T-helper 1 cell (primary cell): ENCODE measurements at regions not wholly inside any gene's neighbourhood (a gene's known extent, or its start where the extent isn't known, plus 50 kb on each side); places are given as distances from the start of the nearest gene placed in this dataset.
"Not testable (repeated sequence)": the region's sequence is repeated elsewhere in the genome, so short reads cannot be mapped to it uniquely, and the experiment has no call there.

Experiments used
- DNase-seq, 5 donors: peaks; one replicate each; pipeline ENCODE4 v3.0.0-alpha.2; 2012 to 2020

DNA sequence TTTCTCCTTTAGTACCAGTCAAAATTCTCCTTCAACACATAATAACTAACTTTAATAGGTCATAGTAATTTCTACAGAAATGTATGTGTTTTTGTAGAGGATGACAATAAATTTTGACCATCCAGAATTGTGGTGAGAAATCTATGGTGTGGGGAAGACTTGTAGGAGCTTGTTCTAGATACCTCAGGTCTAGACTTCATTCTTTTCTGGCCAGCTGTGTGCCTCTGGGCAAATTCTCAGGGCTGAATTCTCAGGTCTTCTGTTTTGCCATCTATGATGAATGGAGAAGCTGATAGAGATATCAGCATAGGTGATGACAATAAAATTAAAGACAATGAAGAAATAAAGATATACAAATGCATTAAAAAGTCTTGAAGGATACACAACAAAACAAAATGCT lies 298.6 kb upstream of the MEF2C start:
- no peak for DNase-seq

- DNase-seq, result no peak
Observed at GRCh38 chr5:89179731-89180130, 296.7 kb upstream of the MEF2C start.

- DNase-seq, result no peak
Observed at GRCh38 chr5:89178541-89178940, 295.6 kb upstream of the MEF2C start.

- DNase-seq, result no peak
Observed at GRCh38 chr5:89173528-89173927, 290.5 kb upstream of the MEF2C start.

DNA sequence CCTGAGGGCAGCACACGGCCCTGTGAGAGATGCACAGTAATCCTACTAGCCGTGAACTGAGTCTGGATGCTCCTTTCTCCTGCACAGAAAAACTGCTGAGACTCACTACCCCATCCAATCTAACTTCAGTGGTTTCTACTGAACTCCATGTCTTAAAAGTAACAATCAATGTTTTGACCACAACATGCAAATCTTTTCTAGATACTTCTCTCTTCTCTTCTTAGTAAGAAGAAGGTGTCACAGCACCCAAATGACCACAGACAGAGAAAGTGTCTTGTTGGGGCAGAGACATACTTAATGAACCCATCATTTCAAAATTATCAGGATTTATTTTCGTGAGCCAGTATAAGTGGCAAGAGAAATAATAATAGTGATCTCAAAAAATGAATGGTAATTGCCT lies 285.8 kb upstream of the MEF2C start:
- DNase-seq, result no peak

DNA sequence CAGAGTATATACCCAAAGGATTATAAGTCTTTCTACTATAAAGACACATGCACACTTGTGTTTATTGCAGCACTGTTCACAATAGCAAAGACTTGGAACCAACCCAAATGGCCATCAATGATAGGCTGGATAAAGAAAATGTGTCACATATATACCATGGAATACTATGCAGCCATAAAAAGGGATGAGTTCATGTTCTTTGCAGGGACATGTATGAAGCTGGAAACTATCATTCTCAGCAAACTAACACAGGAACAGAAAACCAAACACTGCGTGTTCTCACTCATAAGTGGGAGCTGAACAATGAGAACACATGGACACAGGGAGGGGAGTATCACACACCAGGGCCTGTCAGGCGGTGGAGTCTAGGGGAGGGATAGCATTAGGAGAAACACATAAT lies 281.7 kb upstream of the MEF2C start:
- not testable (repeated sequence) for DNase-seq

DNA sequence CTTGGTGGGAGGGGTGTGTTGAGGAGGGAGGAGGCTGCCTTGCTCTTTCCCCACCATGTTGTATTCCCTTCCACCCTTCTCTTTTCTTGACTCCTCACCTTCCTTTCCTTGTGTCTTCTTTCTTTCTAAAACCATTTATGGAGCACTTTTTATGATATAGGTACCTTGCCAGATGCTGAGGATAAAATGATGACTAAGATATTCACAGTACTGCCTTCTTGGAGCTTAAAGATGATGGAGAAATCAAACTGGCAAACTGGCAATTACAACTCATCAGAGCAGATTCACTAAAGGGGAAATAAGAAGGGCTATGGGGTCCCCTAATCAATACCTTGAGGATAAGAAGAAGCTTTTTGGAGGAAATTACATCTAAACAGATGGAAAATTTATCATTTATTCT lies 273.2 kb upstream of the MEF2C start:
- no peak for DNase-seq

DNA sequence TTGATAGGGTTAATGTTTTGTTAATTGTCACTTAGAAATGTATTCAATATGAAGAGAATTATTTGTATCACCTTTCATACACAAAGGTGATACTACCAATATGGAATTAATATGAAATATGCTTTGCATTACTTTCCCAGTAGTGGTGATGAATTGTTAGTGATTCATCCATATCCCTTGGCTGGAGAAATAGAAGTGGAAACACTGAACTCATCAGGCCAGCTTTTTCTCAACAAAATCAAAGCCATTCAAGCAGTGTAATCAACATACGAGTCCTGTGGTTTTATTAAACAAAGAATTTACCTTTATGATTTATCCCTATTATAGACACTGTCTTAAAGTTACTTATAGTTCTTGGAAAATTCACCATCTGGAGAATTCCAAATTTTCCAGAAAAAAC lies 264.0 kb upstream of the MEF2C start:
- no peak for DNase-seq

GRCh38 chr5:89137148-89137547 lies 254.2 kb upstream of the MEF2C start:
- no peak for DNase-seq

DNA sequence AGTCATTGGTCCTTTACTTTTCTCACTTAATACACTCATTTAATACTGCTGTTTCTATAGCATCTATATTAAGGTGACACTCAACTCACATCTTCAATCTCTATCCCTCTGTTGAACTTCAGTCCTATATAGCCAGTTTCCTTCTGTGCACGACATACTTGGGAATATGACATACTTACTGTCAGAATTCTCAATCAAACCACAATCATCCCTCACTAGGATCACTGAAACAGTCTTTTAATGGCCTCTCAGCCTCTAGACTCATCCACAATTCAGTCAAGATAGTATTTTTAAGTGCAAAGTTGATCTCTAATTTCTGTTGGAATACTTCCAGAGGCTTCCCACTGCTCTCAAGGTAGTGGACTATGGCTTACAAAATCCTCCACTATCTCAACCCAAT lies 251.0 kb upstream of the MEF2C start:
- DNase-seq, result no peak

GRCh38 chr5:89133129-89133528 lies 250.1 kb upstream of the MEF2C start:
- DNase-seq, result no peak

DNA sequence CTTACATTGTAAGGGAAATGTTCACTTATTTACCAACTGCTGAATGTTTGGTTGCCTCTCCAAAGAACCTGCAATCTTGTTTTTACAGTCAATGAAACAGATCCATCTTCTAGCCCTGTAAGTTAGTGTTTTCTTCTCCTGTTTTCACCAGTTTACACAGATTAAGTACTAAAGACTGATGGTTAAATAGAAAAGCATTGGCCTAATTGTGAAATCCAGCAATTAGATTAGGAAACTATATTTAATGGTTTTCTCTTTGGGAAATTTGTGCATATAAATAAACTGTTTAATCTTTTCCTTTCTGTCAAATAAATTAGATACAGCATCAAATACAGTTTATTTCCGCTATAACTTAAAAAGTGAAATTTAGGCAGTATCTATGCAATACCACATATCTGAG lies 247.9 kb upstream of the MEF2C start:
- DNase-seq, result no peak

DNA sequence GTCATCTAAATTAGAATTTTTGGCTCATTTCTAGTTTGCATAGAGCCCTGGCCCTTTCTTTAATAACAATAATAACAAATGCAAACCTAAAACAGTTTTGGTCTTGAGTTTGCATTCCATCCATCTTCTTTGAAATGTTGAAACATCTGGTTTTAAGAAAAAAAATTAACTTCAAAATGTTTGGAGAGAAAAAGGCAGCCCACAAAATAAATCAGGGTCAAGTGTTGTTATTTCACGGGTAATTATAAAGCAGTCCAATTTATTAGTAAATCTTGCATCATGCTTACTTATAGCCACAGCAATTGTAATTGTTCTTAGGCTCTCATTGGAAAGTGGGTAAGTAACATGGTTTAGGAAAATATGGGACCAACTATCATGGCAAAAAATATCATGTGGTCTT lies 247.0 kb upstream of the MEF2C start:
- DNase-seq, result no peak

- no peak for DNase-seq
Observed at GRCh38 chr5:89128906-89129625, 246.1 kb upstream of the MEF2C start.

- DNase-seq, result no peak
Observed at GRCh38 chr5:89128092-89128491, 245.1 kb upstream of the MEF2C start.

GRCh38 chr5:89127191-89127590 lies 244.2 kb upstream of the MEF2C start:
- DNase-seq, result no peak

DNA sequence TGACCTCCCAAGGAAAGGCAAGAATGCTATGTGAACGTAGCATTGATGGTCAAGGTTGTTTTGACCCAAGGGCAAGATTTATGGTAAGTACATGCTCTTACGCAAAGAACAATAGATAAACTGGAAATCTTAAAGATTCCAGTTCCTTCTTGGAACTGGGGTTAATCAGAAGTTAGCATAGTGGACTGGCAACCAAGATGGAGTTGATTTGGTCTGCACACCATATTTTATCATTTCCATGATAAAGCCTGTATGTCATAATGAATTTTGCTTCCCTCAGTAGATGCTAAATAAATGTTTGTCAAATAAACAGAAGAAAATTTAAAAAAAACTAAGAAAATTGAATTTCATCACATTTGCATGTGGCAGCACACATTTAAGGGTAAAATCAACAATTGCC lies 242.4 kb upstream of the MEF2C start:
- DNase-seq, result no peak

DNA sequence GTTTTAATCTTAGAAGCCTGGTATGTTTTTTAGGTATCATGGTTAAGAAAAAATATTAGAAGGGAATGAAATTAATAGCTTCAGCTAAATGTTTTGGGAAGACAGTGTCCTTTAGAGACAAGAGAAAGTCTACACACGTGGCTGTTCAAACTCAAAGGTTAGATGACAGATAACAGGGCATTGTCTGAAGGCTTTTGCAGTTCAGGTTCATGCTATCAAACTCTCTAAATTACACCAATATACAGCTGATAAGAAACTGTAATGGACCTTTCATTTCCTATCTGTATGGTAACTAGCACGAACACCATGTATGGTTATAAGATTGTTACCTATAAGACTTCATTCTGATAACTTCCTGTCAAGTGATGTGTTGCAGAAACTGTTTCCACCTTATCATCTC lies 240.6 kb upstream of the MEF2C start:
- no peak for DNase-seq

GRCh38 chr5:89120719-89121118 lies 237.7 kb upstream of the MEF2C start:
- DNase-seq, result no peak

DNA sequence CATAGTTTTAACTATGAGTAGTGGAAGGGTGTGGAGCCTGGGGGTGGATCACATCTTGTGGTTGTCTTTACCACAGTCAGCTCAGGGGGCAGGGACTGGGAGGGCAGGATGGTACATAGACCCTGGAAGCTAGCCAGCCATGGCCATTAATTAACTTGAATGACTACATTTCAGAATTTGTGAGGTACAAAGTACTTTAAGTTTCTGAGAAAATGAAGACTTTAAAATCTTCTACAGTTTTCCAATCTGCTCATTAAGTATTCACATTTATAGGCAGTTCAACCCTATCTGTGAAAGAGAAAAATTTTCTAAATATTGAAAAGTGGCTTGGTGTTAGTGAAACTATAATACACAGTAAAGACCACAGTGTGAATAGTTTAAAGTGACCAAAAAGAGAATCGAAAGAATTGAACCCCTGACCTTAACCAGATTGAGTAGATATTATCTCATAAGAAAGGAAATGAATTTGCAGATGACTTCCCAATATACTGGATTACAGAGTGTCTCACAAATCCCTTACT lies 234.2 kb upstream of the MEF2C start:
- DNase-seq, result no peak

DNA sequence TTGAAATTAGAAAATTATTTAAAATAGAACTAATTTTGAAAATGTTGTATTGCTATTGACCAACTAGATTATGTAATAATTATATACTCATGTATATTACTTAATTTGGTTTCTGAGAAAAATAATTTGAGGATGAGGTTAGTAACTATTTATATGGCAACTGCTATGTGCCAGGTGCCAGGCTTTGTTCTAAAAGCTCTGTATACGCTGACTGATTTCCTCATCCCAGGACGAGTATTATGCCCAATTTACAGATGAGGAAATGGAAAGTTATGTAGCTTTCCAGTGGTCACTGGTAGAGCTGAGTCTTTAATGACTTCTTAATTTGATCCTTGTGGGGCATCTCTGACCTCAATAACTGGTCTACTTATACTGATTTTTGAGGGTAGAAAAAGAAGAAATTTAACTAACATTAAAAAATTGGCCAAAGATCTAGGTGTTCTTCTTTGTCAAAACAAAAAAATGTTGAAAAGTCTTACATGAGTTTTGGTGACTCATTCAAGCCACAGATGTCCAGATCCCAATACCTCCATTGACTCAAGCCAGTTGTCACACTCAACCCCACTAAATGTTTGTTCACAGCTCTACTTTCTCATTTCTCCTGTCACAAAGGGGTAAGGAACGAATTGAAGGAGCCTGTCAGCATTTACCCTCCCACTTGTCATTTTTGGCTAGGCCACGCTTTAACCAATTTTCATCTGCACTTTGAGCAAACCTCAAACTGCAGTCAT lies 228.1 kb upstream of the MEF2C start:
- no peak for DNase-seq

DNA sequence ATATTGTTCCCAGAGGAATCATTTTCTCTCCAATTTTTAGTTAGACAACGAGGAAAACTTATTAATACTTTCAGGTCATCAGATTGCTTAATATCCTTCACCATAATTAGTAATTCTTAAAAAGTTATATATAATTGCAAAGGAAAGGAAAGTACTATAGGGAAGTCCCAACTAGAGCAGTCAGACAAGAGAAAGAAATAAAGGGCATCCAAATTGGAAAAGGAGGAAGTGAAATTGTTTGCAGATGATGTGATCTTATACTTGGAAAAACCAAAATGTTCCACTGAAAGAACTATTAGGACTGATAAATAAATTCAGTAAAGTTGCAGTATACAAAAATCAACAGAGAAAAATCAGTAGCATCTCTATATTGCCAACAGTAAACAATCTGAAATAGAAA lies 223.5 kb upstream of the MEF2C start:
- DNase-seq, result no peak

GRCh38 chr5:89105836-89106235 lies 222.9 kb upstream of the MEF2C start:
- no peak for DNase-seq

DNA sequence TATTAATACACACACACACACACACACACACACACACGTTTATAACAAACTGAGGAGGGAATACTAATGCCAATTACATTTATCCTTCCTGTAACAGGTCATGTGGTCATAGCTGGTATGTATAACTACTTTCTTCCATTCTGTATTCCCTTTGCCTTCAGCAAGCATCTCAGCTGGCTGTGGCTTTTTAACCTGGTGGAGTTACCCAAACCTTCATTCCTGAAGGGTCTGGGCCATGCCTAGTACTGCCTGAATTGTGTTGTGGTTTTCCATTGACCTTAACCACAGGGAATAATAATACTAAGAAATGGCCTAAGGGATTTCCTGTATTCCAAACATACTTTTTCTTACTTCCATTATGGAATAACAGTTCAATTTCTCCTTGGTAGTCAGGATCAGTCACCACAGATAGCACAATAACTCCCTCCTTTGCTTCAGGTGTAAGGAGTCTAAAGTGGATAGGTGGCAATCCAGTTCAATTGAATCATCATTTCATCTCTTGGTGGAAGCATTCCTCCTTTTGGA lies 222.2 kb upstream of the MEF2C start:
- DNase-seq, result no peak
